Panc1 (cell line): ENCODE measurements at regions not wholly inside any gene's neighbourhood (a gene's known extent, or its start where the extent isn't known, plus 50 kb on each side); places are given as distances from the start of the nearest gene placed in this dataset.

Experiments
- ATAC-seq: fragments of 200-7000 bp; cut with Tn5 transposase; 2 replicates; pipeline ENCODE4 v1.9.1; 2020; ENCODE audit warnings: mild to moderate bottlenecking, moderate library complexity
- BruUV-seq: library from RNA; stranded (reverse); fragments of 400-500 nt; replicated peaks from 2 replicates; lab custom pipeline; 2021; lab: Mats Ljungman, UMichigan
- CTCF ChIA-PET: fragments of 300-600 bp; sonication (Branson Sonifier 250); formaldehyde crosslinking; loops from one replicate; lab custom pipeline; 2022; ENCODE audit warnings: antibody characterized with exemption; lab: Charles Lee
- POLR2A ChIA-PET: fragments of 300-600 bp; sonication (Branson Sonifier 250); formaldehyde crosslinking; loops from one replicate; lab custom pipeline; 2022; ENCODE audit warnings: antibody characterized with exemption; lab: Charles Lee
- DNase-seq: peaks from one replicate; pipeline ENCODE4 v3.0.0-alpha.2; 2010; ENCODE audit warnings: low read depth, low spot score
- H3K27ac ChIP-seq: 2 replicates; pipeline ENCODE4 v1.5.1; 2011; ENCODE audit warnings: mild to moderate bottlenecking, low read length, inconsistent platforms
- H3K27me3 ChIP-seq: fragments of 200-500 bp; sonication (Bioruptor generic); 2 replicates; pipeline ENCODE4 v1.6.0; 2014; ENCODE audit warnings: low read length, inconsistent platforms; ENCODE audit not compliant: control insufficient read depth, insufficient read depth
- H3K36me3 ChIP-seq: fragments of 200-500 bp; sonication (Bioruptor generic); 2 replicates; pipeline ENCODE4 v1.5.1; 2014; ENCODE audit warnings: inconsistent platforms, mild to moderate bottlenecking, low read length, moderate library complexity; ENCODE audit not compliant: control insufficient read depth, insufficient read depth
- H3K4me1 ChIP-seq: 2 replicates; pipeline ENCODE4 v1.5.1; 2011; ENCODE audit warnings: inconsistent platforms, mild to moderate bottlenecking, low read length, moderate library complexity; ENCODE audit not compliant: control insufficient read depth, insufficient read depth
- H3K4me3 ChIP-seq, 2 experiments: 2 replicates each; pipeline ENCODE4 v1.5.1; 2011 to 2012; ENCODE audit warnings: low read depth in 2 of 2, low read length in 2 of 2, mild to moderate bottlenecking in 2 of 2, inconsistent platforms in 1 of 2, moderate library complexity in 1 of 2
- H3K9me3 ChIP-seq: fragments of 200-500 bp; sonication (Bioruptor generic); 2 replicates; pipeline ENCODE4 v1.5.1; 2014; ENCODE audit warnings: low read depth, mild to moderate bottlenecking, inconsistent platforms, low read length, moderate library complexity; ENCODE audit not compliant: control insufficient read depth, insufficient read depth
- POLR2AphosphoS5 ChIP-seq: IDR thresholded peaks from 2 replicates; pipeline ENCODE4 v1.6.1; 2012; ENCODE audit warnings: mild to moderate bottlenecking, low read depth, low read length, moderate library complexity
- SIN3A ChIP-seq: IDR thresholded peaks from 2 replicates; pipeline ENCODE4 v1.6.1; 2012; ENCODE audit warnings: low read depth, mild to moderate bottlenecking, low read length, moderate library complexity, borderline replicate concordance; ENCODE audit not compliant: insufficient read depth
- TCF7L2 ChIP-seq: IDR thresholded peaks from 2 replicates; pipeline ENCODE4 v1.6.1; 2011; ENCODE audit warnings: mild to moderate bottlenecking, low read depth, low read length, inconsistent platforms
- in situ Hi-C: cut with HindIII; loops from 2 replicates; pipeline ENCODE4 v1.10.0; 2016; ENCODE audit warnings: low sequenced_read_pairs, low pct_unique_long_range_greater_than_20kb
- intact Hi-C: fragments of 100-400 bp; cut with micrococcal nuclease; formaldehyde crosslinking; loops from one replicate; pipeline ENCODE4 v1.10.0; 2022; ENCODE audit not compliant: unreplicated experiment
- TF ChIP-seq, protein P1 (sequence below): fragments of 450-650 bp; IDR thresholded peaks from 2 replicates; pipeline ENCODE4 v1.5.1; 2017; ENCODE audit warnings: mild to moderate bottlenecking
- TF ChIP-seq, protein P2 (sequence below), 2 experiments: IDR thresholded peaks; 2 replicates each; pipeline ENCODE4 v1.6.1; 2011 to 2012; ENCODE audit warnings: low read depth in 2 of 2, control low read depth in 1 of 2, low read length in 1 of 2, mild to moderate bottlenecking in 1 of 2, moderate library complexity in 1 of 2; ENCODE audit not compliant: insufficient read depth in 1 of 2

DNA sequence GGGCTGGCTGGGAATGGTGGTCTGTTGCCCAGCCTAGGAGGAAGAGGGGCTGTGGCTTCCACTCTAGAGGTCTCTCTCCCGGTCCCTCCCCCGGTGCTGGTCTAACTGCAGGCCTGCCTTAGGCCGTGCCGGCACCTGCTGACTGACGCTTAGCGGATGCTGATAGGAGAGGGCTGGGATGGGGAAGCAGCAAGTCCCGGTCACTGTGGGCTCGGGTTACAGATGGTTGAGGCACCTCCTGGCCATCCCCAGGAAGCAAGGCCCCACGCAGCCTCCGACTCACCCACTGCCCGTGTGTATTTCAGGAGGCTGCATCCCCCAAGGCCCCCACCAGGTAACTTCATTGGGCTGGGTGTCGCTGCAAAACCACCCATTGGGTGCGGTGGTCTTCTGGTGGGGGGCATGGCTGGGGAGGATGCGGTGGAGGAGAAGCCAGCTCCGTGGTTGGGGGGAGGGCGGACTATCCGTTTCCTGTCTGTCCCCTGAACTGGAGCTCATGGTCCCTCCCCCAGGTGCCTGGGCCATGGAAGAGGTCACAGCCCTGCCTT lies 278.9 kb downstream of the SEC14L1 start:
- H3K4me3 ChIP-seq: no peak overlapping the region
- no TSS peak for BruUV-seq
- in situ Hi-C loops (loop anchor here (5.0 kb wide), 1 partner anchor 92 kb away; no protein-coding TSS in a partner anchor), intact Hi-C loops (loop anchor here (10.0 kb wide), 1 partner anchor 75 kb away; no protein-coding TSS in a partner anchor)
- H3K27me3 ChIP-seq: no peaks in the 10 kb centered on the region
- ChIA-PET POLR2A (interaction anchor here (0.6 kb wide), 1 partner anchor 124 kb away, joined by 3 read pairs; no protein-coding TSS in a partner anchor), CTCF (interaction anchor here (0.5 kb wide), 1 partner anchor 399 kb away, joined by 4 read pairs; no protein-coding TSS in a partner anchor)
- DNase-seq: no peak
- H3K4me1 ChIP-seq: peaks cover 90% of the 10 kb centered on the region
- H3K27ac ChIP-seq: peak overlapping the region; percentile 83
- H3K36me3 ChIP-seq: no peaks in the 10 kb centered on the region
- TF ChIP-seq POLR2AphosphoS5: peak; percentile 11; the same call in 1 of the 2 replicates
- TF ChIP-seq, protein P1, sequence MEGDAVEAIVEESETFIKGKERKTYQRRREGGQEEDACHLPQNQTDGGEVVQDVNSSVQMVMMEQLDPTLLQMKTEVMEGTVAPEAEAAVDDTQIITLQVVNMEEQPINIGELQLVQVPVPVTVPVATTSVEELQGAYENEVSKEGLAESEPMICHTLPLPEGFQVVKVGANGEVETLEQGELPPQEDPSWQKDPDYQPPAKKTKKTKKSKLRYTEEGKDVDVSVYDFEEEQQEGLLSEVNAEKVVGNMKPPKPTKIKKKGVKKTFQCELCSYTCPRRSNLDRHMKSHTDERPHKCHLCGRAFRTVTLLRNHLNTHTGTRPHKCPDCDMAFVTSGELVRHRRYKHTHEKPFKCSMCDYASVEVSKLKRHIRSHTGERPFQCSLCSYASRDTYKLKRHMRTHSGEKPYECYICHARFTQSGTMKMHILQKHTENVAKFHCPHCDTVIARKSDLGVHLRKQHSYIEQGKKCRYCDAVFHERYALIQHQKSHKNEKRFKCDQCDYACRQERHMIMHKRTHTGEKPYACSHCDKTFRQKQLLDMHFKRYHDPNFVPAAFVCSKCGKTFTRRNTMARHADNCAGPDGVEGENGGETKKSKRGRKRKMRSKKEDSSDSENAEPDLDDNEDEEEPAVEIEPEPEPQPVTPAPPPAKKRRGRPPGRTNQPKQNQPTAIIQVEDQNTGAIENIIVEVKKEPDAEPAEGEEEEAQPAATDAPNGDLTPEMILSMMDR: no peak
- TF ChIP-seq TCF7L2: no peak
- TF ChIP-seq, protein P2, sequence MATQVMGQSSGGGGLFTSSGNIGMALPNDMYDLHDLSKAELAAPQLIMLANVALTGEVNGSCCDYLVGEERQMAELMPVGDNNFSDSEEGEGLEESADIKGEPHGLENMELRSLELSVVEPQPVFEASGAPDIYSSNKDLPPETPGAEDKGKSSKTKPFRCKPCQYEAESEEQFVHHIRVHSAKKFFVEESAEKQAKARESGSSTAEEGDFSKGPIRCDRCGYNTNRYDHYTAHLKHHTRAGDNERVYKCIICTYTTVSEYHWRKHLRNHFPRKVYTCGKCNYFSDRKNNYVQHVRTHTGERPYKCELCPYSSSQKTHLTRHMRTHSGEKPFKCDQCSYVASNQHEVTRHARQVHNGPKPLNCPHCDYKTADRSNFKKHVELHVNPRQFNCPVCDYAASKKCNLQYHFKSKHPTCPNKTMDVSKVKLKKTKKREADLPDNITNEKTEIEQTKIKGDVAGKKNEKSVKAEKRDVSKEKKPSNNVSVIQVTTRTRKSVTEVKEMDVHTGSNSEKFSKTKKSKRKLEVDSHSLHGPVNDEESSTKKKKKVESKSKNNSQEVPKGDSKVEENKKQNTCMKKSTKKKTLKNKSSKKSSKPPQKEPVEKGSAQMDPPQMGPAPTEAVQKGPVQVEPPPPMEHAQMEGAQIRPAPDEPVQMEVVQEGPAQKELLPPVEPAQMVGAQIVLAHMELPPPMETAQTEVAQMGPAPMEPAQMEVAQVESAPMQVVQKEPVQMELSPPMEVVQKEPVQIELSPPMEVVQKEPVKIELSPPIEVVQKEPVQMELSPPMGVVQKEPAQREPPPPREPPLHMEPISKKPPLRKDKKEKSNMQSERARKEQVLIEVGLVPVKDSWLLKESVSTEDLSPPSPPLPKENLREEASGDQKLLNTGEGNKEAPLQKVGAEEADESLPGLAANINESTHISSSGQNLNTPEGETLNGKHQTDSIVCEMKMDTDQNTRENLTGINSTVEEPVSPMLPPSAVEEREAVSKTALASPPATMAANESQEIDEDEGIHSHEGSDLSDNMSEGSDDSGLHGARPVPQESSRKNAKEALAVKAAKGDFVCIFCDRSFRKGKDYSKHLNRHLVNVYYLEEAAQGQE (IDR thresholded peaks at IDR 0.05; ENCODE audit: insufficient read depth in 1 of 2, low read depth in 2 of 2, low read length in 1 of 2): no peak
- no peak for TF ChIP-seq SIN3A
- no peaks in the 10 kb centered on the region for H3K9me3 ChIP-seq
- ATAC-seq: peak; percentile 20

- in situ Hi-C loops: loop anchor here (5.0 kb wide), 1 partner anchor 93 kb away; no protein-coding TSS in a partner anchor
These were observed 279.5 kb downstream of the SEC14L1 start for GRCh38 chr17:77420095-77420803.

More at GRCh38 chr17:77420095-77420803, 279.5 kb downstream of the SEC14L1 start:
- no peak for DNase-seq
- BruUV-seq: no TSS peak
- Histone ChIP-seq H3K36me3 (no peaks in the 10 kb centered on the region), H3K9me3 (no peaks in the 10 kb centered on the region), H3K27ac (peak overlapping the region; percentile 83), H3K4me1 (peaks cover 94% of the 10 kb centered on the region), H3K27me3 (no peaks in the 10 kb centered on the region), H3K4me3 (no peak overlapping the region)
- TF ChIP-seq POLR2AphosphoS5 (0 out of 2 replicates have a peak, but pooled peaks have one; percentile 9), TCF7L2 (0 out of 2 replicates have a peak, but pooled peaks have one; percentile 5)
- TF ChIP-seq, protein P1: no peak
- TF ChIP-seq, protein P2 (IDR thresholded peaks at IDR 0.05; ENCODE audit: insufficient read depth in 1 of 2, low read depth in 2 of 2, low read length in 1 of 2): no peak
- intact Hi-C loops: loop anchor here (10.0 kb wide), 1 partner anchor 75 kb away; no protein-coding TSS in a partner anchor
- peak; percentile 11 for ATAC-seq
- ChIA-PET CTCF (no interaction called here), POLR2A (interaction anchor here (0.6 kb wide), 1 partner anchor 125 kb away, joined by 3 read pairs; no protein-coding TSS in a partner anchor)
